Astrocyte (in vitro differentiated cells and primary cell): ENCODE measurements at regions not wholly inside any gene's neighbourhood (a gene's known extent, or its start where the extent isn't known, plus 50 kb on each side); places are given as distances from the start of the nearest gene placed in this dataset.

Experiments
- EZH2 ChIP-seq: IDR thresholded peaks from 2 replicates; pipeline ENCODE4 v1.6.1; 2012; ENCODE audit warnings: mild to moderate bottlenecking, low read length, inconsistent platforms; ENCODE audit not compliant: insufficient read depth
- TF ChIP-seq, protein P1 (sequence below): IDR thresholded peaks from 2 replicates; pipeline ENCODE4 v1.5.1; 2011; ENCODE audit warnings: low read depth, mild to moderate bottlenecking, inconsistent platforms, low read length, moderate library complexity; ENCODE audit not compliant: insufficient read depth

DNA sequence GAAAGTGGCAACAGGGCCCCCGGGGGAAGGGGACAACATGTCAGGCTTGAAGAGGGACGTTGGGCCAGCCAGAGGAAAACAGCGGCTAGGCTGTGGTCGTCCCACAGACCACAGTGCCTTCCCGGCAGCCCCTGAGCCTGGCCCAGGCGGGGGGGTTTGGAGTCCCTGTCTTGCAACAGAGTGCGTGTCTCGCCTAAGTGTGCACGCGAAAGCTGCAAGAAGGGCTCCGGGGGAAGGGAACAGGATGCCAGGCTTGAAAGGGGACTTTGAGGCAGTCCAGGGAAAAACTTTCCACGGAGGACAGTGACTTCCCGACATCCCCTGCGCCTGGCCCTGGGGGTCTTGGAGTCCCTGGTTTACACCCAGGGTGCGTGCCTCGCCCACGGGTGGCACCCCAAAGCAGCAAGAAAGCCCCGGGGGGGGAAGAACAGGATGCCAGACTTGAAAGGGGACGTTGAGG lies 157.5 kb upstream of the ALG10B start:
- TF ChIP-seq, protein P1, sequence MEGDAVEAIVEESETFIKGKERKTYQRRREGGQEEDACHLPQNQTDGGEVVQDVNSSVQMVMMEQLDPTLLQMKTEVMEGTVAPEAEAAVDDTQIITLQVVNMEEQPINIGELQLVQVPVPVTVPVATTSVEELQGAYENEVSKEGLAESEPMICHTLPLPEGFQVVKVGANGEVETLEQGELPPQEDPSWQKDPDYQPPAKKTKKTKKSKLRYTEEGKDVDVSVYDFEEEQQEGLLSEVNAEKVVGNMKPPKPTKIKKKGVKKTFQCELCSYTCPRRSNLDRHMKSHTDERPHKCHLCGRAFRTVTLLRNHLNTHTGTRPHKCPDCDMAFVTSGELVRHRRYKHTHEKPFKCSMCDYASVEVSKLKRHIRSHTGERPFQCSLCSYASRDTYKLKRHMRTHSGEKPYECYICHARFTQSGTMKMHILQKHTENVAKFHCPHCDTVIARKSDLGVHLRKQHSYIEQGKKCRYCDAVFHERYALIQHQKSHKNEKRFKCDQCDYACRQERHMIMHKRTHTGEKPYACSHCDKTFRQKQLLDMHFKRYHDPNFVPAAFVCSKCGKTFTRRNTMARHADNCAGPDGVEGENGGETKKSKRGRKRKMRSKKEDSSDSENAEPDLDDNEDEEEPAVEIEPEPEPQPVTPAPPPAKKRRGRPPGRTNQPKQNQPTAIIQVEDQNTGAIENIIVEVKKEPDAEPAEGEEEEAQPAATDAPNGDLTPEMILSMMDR: no peak
- TF ChIP-seq EZH2: no peak
